CD4-positive, alpha-beta T cell treated with Interleukin-1 beta for 1 hour (primary cell): ENCODE measurements at regions not wholly inside any gene's neighbourhood (a gene's known extent, or its start where the extent isn't known, plus 50 kb on each side); places are given as distances from the start of the nearest gene placed in this dataset.

Experiments
- DNase-seq, 2 donors: peaks; one replicate each; pipeline ENCODE4 v3.0.0-alpha.2; 2020 to 2022

GRCh38 chr12:94777936-94778335, 127.6 kb upstream of the TMCC3 start:
- no peak for DNase-seq

- no peak for DNase-seq
Measured at GRCh38 chr12:94775710-94776109, 125.4 kb upstream of the TMCC3 start.

GRCh38 chr12:94771741-94772140, 121.4 kb upstream of the TMCC3 start:
- DNase-seq: no peak

GRCh38 chr12:94771199-94771598, 120.8 kb upstream of the TMCC3 start:
- DNase-seq: no peak

GRCh38 chr12:94770791-94771190, 120.4 kb upstream of the TMCC3 start:
- no peak for DNase-seq

GRCh38 chr12:94769776-94770759, 119.7 kb upstream of the TMCC3 start:
- no peak for DNase-seq

- peak in 1 of 2 donors; percentile 7 for DNase-seq
Measured at GRCh38 chr12:94769047-94769420, 118.7 kb upstream of the TMCC3 start.

GRCh38 chr12:94768398-94769046, 118.2 kb upstream of the TMCC3 start:
- DNase-seq: no peak

- DNase-seq: no peak
Measured at GRCh38 chr12:94767956-94768355, 117.6 kb upstream of the TMCC3 start.

GRCh38 chr12:94766397-94766796, 116.0 kb upstream of the TMCC3 start:
- no peak for DNase-seq

- no peak for DNase-seq
Measured at GRCh38 chr12:94763462-94763861, 113.1 kb upstream of the TMCC3 start.

- no peak for DNase-seq
Measured at GRCh38 chr12:94762943-94763342, 112.6 kb upstream of the TMCC3 start.

- no peak for DNase-seq
Measured at GRCh38 chr12:94762259-94762942, 112.0 kb upstream of the TMCC3 start.

GRCh38 chr12:94761559-94761958, 111.2 kb upstream of the TMCC3 start:
- no peak for DNase-seq

- DNase-seq: no peak
Measured at GRCh38 chr12:94760786-94761185, 110.4 kb upstream of the TMCC3 start.

GRCh38 chr12:94756789-94757188, 106.4 kb upstream of the TMCC3 start:
- no peak for DNase-seq

- DNase-seq: no peak
Measured at GRCh38 chr12:94755598-94755997, 105.2 kb upstream of the TMCC3 start.

GRCh38 chr12:94754653-94755052, 104.3 kb upstream of the TMCC3 start:
- no peak for DNase-seq

- DNase-seq: no peak
Measured at GRCh38 chr12:94753036-94753679, 102.8 kb upstream of the TMCC3 start.

GRCh38 chr12:94750864-94751263, 100.5 kb upstream of the TMCC3 start:
- no peak for DNase-seq

- DNase-seq: no peak
Measured at GRCh38 chr12:94749890-94750289, 99.5 kb upstream of the TMCC3 start.

- no peak for DNase-seq
Measured at GRCh38 chr12:94749455-94749854, 99.1 kb upstream of the TMCC3 start.
